A204.1 (cell line): ENCODE measurements at regions not wholly inside any gene's neighbourhood (a gene's known extent, or its start where the extent isn't known, plus 50 kb on each side); places are given as distances from the start of the nearest gene placed in this dataset.

Source experiments
- FAIRE-seq: peaks from 2 replicates; lab custom pipeline; 2012; peaks lifted over from hg19 to GRCh38; lab: Jason Lieb, UNC

GRCh38 chr2:217438821-217439220 is 564.0 kb downstream of the TNS1 start:
- no peak for FAIRE-seq

- no peak for FAIRE-seq
Measured at GRCh38 chr2:217438136-217438535, 564.7 kb downstream of the TNS1 start.

DNA sequence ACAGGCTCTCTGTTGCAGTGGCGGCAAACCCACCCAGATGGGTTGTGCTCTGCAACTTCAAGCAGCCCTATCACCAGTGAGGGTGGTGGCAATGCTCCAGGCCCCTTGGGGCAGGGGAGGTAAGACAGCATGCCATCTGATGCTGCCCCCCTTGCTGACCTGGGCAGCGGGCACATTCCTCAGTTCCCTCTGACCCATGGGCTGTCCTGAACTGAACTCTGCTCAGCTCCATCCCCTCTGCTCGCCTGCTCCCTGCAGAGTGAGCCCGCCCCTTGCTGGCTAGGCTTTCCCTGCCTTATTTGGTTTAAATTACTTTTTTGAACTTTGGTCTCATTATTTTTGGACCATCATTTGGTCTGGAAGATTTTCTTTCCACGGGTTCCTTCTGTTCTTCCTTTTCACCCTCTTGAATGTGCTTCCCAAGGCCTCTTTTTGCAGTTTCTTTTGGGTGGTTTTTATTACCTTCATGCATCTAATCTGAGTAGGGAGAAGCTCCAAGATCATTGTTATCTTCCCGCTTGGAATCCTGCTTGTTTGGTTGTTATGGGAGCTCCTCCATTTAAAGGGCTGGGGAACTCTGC is 565.4 kb downstream of the TNS1 start:
- no peak for FAIRE-seq

DNA sequence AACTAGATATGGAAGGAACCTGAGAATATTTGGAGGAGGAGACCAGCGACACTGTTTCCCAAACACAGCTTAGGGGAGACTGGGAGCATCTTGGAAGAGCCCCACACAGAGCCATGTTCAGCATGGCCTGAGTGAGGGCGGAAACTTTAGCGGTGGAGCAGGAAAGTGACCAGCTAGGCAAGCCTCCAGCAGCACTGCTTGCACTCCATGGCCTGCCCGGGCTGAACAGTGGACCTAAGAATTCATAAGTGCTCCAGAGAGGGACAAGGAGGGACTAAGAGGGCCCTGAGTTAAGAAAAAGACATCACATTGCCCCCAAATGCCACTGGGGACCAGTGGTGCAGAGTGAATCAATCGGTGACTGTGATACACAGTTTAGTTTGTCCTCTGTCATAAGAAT is 566.4 kb downstream of the TNS1 start:
- FAIRE-seq, result no peak

DNA sequence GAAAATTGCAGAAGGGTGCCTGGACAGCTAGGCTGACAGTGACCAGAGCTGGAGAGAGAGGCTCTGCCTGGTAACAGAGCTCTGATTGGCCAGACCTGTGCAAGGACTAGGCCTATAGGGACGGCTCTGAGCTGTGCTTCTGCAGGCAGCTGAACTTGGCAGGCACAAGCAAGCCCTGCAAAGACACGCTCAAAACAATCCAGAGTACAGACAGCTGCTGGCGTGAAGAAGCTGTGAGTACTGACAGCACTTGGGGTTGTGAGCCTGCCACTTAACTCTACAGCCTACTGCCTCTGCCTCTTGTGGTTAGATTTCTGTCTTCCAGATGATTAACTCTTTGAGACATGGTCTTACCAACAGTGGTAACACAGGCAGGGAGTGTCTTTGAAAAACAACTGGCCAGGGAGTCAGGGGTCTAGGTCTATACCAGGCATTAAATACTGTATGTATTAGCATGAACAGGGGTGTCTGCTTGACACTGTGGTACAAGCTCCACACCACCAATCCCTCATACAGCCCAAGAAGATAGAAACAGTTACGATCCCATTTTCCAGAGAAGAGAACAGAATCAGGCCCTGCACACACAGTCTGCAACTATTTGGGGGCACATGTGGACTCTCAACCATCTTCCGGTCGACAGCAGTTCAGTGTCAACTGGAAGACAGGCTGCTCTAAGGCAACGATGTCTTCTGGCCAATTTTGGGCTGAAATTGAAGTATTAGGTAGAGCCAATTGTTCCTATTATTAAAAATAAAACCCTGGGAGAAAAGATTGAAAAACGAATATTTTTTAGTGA is 568.4 kb downstream of the TNS1 start:
- FAIRE-seq, result no peak

DNA sequence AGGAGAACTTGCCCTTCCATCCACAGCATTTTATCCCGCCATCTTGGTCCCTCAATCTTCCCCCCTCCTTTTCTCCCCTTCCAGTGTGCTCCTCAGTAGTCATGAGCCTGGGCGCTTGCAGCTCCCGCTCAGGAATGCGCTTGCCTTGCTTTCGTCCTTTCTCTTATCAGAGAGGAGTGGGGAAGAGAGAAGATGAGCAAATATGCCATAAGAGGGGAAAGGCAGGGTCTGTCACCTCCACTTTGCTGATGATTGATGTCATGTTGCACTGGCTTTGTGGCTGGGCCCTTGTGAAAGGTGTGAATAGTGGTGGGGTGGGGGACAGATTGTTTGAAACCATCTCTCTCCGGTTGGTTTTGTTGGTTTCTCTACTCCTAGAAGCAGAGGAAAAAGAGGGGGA is 569.3 kb downstream of the TNS1 start:
- FAIRE-seq, result no peak

DNA sequence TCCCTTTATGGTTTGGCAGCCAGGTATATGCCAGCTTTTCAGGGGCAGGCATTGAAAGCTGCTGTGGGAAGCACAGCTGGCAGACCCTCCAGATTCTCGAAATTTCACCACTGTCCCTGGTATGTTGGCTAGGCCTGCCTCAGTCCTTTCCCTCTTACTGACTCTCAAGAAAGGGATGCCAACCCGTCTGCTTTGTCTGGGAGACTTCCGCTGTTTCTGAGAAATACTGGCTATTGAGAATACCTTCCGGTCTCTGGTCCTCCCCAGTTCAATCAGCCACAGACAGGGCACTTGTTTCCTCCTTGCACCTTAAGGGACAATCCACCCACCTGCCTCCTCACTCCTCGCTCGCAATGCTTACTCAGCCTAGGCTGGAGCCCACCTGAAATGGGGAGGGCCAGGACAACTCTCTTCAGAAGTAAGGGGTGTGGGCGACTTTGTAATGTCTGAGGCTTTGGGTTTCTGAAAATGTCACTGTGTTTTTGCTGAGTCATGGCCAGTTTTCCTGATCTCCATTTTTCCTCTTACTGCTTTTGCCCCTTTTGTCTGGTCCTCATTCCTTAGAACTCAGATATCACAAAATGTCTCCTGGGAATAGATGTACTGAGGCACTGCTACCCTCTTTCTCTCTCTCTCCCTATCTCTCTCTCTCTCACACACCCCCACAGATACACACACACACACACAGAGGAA is 571.1 kb downstream of the TNS1 start:
- no peak for FAIRE-seq

- FAIRE-seq, result no peak
Measured at GRCh38 chr2:217430916-217431576, 571.2 kb upstream of the TNP1 start.

DNA sequence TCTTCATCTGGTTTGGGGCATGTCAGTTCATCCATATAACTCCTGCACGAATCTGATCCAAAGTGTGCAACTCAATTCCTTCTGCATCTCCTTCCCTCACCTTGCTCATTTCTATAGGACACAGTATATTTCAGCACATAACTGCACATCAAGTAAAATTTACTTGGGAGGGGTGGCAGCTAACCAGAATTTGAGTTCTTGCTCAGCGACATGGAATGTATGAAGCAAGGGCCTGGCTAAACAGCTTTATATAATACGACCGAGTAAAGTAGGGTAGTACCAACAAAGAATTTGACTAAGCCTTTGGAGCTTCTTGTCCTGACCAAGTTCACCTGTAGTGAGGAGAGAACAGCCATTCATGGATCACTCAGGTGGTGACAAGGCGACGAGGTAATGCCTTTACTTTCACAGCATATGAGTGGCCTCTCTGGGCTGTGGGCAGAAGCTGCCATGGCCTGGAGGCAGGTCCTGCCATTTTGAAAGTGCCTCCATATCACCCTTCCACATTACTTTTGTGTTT is 570.2 kb upstream of the TNP1 start:
- no peak for FAIRE-seq

DNA sequence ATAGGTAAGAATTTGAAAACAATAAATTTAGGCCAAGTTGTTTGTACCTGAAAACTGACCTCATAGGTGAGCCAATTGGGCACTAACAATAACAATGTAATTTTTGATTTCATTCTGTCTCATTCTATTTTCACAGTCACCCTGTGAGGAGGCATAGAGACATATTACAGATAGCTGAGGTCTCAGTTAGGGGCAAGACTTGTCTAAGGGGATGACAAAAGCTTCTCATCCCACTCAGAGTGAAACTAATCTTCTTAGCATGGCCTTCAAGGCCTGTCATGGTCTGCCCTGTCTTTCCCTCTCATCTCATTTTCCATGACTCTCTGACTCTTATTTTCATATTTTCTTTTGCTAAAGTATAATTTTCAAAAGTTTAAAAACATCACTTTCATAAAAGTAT is 562.0 kb upstream of the TNP1 start:
- FAIRE-seq, result no peak

DNA sequence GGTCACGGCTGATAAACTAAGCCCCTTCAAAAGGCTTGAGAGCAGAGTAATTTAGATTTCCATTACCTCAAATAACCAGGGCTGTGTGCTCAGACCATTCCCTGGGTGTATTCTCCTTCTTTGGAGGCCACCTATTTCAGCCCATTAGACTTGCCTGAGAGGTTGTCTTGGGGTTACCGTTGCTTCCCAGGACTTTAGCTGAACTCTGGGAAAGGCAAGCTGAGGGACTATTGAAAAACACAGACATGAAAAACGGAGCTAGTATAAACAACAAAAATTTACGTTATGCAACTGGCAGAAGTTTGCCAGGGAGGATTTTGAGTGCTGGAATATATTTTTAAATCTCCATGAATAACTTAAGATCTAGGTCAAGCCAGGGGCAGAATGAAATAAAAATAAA is 561.0 kb upstream of the TNP1 start:
- no peak for FAIRE-seq

DNA sequence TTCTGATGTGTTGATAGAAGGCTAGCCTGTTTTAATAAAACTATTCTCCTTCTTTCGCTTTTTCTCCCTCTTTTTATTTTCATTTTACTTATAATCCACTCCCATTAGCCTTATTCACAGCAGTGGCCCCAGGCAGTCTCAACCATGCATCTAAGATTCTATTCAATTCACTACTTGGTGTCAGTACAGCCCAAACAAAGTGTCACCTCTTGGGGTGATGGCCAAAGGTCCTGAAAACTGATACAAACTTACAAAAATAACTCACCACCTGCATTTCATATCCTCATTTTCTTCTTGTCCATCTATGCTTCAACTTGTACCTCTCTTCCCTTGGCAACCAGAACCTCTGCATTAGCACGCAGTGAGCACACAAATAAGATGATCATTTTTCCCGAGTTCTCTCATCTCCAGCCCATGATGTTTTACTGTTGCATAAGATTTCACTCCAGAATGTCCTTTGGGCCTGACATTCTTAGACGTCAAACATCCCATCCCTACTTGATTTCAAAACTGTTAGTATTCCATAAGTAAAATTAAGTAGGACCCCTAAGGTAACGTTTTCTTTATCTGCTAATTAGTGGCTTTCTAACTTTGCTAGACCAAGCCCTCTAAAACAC is 559.3 kb upstream of the TNP1 start:
- FAIRE-seq, result no peak

DNA sequence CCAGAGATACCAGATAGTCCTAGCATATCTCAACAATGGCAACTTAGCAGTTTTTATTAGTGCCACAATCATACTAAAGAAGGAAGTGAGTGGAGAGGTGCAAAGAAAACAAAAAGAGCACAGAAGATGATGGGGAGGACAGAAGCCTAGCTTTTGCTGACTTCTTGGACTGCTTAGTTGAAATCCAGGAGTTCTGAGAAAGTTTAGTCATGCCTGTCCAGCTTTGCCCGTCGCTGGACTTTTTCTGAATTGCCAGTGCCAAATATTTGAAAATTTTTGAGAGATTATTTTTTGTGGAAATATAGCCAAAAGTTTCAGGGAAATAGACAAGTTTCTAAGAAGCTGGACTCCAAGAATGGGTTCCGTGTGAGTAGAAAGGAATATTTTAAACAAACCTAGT is 558.7 kb upstream of the TNP1 start:
- no peak for FAIRE-seq

DNA sequence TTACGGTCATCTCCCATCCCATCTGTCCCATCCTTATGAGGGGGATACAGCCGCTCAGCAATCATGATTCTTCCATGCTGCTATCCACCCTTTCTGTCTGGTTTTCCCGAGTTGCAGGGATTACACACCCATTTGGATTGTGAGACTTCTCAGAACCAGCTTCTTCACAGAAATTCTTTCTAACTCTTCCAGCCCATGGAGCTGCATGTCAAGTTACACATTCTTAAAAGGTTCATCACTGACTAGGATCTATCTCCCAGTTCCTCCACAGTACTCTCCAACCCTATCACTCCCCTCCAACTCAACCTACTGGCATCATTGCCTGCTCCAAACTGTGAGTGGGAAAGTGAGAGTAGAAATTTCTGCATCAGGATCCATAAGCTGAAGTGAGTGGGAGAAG is 558.2 kb upstream of the TNP1 start:
- no peak for FAIRE-seq

- FAIRE-seq, result no peak
Measured at GRCh38 chr2:217417536-217417935, 557.7 kb upstream of the TNP1 start.

- no peak for FAIRE-seq
Measured at GRCh38 chr2:217415316-217415715, 555.5 kb upstream of the TNP1 start.

DNA sequence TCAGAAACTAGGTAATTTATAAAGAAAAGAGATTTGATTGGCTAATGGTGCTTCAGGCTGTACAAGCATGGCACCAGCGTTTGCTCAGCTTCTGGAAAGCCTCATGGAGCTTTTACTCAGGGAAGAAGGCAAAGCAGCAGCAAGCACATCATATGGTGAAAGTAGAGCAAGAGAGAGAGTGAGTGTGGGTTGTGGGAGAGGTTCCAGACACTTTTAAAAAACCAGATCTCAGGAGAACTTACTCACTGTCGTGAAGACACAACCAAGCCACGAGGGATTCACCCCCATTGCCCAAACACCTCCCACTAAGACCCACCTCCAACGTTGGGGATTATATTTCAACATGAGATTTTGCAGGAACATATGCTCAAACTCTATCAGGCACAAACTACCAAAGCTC is 554.6 kb upstream of the TNP1 start:
- FAIRE-seq, result no peak

GRCh38 chr2:217413193-217413592 is 553.3 kb upstream of the TNP1 start:
- FAIRE-seq, result no peak

- no peak for FAIRE-seq
Measured at GRCh38 chr2:217412721-217413120, 552.9 kb upstream of the TNP1 start.

DNA sequence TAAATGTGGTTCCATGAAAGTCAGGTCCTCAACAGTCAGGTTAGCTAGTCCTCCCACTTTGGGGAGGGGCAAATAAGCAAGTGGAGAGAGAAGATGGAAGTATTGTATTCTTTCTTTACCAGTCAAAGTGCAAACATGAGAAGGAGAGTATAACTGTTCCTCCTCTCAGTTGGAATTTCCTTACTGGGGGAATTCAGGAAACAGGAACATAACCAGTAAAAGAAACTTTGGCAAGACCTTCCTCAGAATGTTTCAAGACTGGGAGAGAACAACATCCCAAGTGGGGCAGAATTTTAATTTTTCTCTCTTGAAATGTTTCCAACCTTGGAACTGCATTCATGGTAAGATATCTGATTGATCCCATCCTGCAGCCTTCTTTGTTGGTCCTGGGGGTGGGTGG is 552.4 kb upstream of the TNP1 start:
- no peak for FAIRE-seq

DNA sequence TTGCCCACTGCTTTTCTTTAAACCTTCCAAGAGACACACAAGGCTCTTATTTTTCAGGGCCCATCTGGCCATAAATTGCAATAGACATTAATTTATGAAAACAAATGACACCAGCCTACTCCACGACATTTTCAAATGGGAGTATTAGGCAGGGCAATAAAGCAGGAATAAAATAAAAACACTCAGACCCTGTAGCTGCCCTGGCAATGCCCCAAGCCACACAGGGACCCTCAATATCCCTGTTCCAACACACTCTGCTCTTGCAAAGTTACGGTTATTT is 550.8 kb upstream of the TNP1 start:
- no peak for FAIRE-seq

DNA sequence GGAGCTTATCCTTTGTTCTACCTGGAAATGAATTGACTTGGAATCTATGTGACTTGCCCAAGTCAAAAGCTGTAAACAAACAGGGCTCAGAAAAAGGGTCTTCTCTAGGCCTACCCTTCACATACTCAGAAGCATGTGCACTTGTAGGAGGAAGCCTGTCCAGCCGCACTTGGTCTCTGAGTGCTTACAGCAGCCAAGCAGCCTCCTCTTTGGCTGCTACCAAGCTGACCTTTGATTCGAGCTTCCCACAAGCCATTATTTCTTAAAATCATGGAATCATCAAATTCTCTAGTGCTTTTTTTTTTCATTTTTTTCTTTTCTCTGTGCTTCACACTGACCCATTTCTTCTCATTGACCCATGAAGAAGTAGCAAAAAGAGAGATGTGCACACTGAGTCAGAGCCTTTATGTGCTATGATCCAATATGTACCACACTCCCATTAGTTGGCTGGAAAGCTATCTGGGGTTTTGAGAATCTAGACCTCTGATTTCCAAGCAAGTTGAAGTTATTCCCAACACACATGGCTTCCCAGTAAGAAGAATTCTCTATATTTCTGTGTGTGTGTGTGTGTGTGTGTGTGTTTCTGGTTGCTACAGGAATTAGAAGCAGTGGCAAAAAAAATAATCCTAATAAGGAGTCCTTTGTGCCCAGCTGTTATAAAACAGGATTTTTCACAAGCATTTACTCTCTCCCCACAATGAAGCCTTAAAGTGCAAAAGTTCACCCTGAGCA is 550.3 kb upstream of the TNP1 start:
- no peak for FAIRE-seq
